CD14-positive monocyte (primary cell): ENCODE measurements at regions not wholly inside any gene's neighbourhood (a gene's known extent, or its start where the extent isn't known, plus 50 kb on each side); places are given as distances from the start of the nearest gene placed in this dataset.

ENCODE experiments used
- DNase-seq, 3 donors: peaks; one replicate each; pipeline ENCODE4 v3.0.0-alpha.2; 2011 to 2022
- H2AFZ ChIP-seq: 2 replicates; pipeline ENCODE4 v1.6.0; 2012; ENCODE audit warnings: mild to moderate bottlenecking, low read depth, low read length, inconsistent platforms; ENCODE audit not compliant: insufficient read depth, poor library complexity, severe bottlenecking
- H3K27ac ChIP-seq, 2 donors: 1 replicate in 1 of 2; 2 replicates in 1 of 2; pipeline ENCODE4 v1.5.1; 2012 to 2013; ENCODE audit warnings: low read length in 2 of 2, control low read depth in 1 of 2, inconsistent platforms in 1 of 2, low read depth in 1 of 2, mild to moderate bottlenecking in 1 of 2
- H3K27me3 ChIP-seq, 2 donors: one replicate each; pipeline versions ENCODE4 v1.6.0 to v1.6.1; 2011 to 2013; ENCODE audit warnings: low read length in 2 of 2; ENCODE audit not compliant: control insufficient read depth in 2 of 2, insufficient read depth in 2 of 2
- H3K36me3 ChIP-seq, 2 donors: replicated peaks in 1 of 2; 1 replicate in 1 of 2; 2 replicates in 1 of 2; pipeline versions ENCODE4 v1.5.1 to v1.6.1; 2012 to 2013; ENCODE audit warnings: low read length in 2 of 2, control low read depth in 1 of 2, inconsistent platforms in 1 of 2, mild to moderate bottlenecking in 1 of 2; ENCODE audit not compliant: insufficient read depth in 2 of 2, control insufficient read depth in 1 of 2
- H3K4me1 ChIP-seq, 2 donors: 1 replicate in 1 of 2; 2 replicates in 1 of 2; pipeline versions ENCODE4 v1.5.1 to v1.6.1; 2012 to 2013; ENCODE audit warnings: low read length in 2 of 2, control low read depth in 1 of 2, inconsistent platforms in 1 of 2, mild to moderate bottlenecking in 1 of 2, moderate library complexity in 1 of 2; ENCODE audit not compliant: insufficient read depth in 2 of 2, control insufficient read depth in 1 of 2
- H3K4me2 ChIP-seq: replicated peaks from 2 replicates; pipeline ENCODE3; 2012; ENCODE audit warnings: low read length, moderate library complexity, mild to moderate bottlenecking; ENCODE audit not compliant: poor library complexity, severe bottlenecking; ENCODE audit errors: extremely low read depth
- H3K4me3 ChIP-seq, 3 experiments: fragments of 200-600 bp in 1 of 3; sonication (generic) in 1 of 3; replicated peaks in 1 of 3; 1 replicate in 2 of 3; 2 replicates in 1 of 3; pipeline ENCODE4 v1.5.1; 2011 to 2013; ENCODE audit warnings: low read length in 3 of 3, mild to moderate bottlenecking in 3 of 3, control low read depth in 2 of 3, low read depth in 2 of 3, inconsistent platforms in 1 of 3, moderate library complexity in 1 of 3
- H3K79me2 ChIP-seq: 2 replicates; pipeline ENCODE4 v1.6.0; 2012; ENCODE audit warnings: mild to moderate bottlenecking, control low read depth, inconsistent platforms, low read length, moderate library complexity; ENCODE audit not compliant: insufficient read depth
- H3K9ac ChIP-seq: 2 replicates; pipeline ENCODE4 v1.6.0; 2017; ENCODE audit warnings: low read length, mild to moderate bottlenecking; ENCODE audit not compliant: insufficient read depth, poor library complexity, severe bottlenecking
- H3K9me3 ChIP-seq, 2 donors: replicated peaks in 1 of 2; 1 replicate in 1 of 2; 2 replicates in 1 of 2; pipeline versions ENCODE4 v1.5.1 to v1.6.1; 2012 to 2013; ENCODE audit warnings: low read length in 2 of 2, control low read depth in 1 of 2; ENCODE audit not compliant: control insufficient read depth in 1 of 2, insufficient read depth in 1 of 2
- H4K20me1 ChIP-seq: 2 replicates; pipeline ENCODE4 v1.6.0; 2012; ENCODE audit warnings: mild to moderate bottlenecking, low read length, control low read depth, moderate library complexity; ENCODE audit not compliant: insufficient read depth
- H3K27ac Mint-ChIP-seq, 7 donors: one replicate each; pipeline ENCODE4 v1.8.0; 2020; ENCODE audit warnings: mild to moderate bottlenecking in 7 of 7, mixed read lengths in 7 of 7, moderate library complexity in 6 of 7, inconsistent platforms in 2 of 7
- H3K27me3 Mint-ChIP-seq, 3 donors: one replicate each; pipeline ENCODE4 v1.8.0; 2021 to 2022; ENCODE audit warnings: low read depth in 3 of 3, mild to moderate bottlenecking in 3 of 3, mixed read lengths in 3 of 3, moderate library complexity in 3 of 3, inconsistent platforms in 1 of 3
- H3K36me3 Mint-ChIP-seq, 2 donors: one replicate each; pipeline ENCODE4 v1.8.0; 2020; ENCODE audit warnings: mixed read lengths in 2 of 2, inconsistent platforms in 1 of 2, mild to moderate bottlenecking in 1 of 2
- H3K4me1 Mint-ChIP-seq: one replicate; pipeline ENCODE4 v1.8.0; 2020; ENCODE audit warnings: mild to moderate bottlenecking, mixed read lengths
- H3K4me3 Mint-ChIP-seq, 2 donors: one replicate each; pipeline ENCODE4 v1.8.0; 2020; ENCODE audit warnings: mild to moderate bottlenecking in 2 of 2, mixed read lengths in 2 of 2, moderate library complexity in 1 of 2
- H3K9me3 Mint-ChIP-seq, 7 donors: one replicate each; pipeline ENCODE4 v1.8.0; 2020 to 2022; ENCODE audit warnings: mixed read lengths in 7 of 7, mild to moderate bottlenecking in 6 of 7, moderate library complexity in 6 of 7, inconsistent platforms in 2 of 7
- whole genome bisulfite sequencing: methylation state at CpG from one replicate; pipeline ENCODE4 v1.1.5; 2013; ENCODE audit warnings: missing lambda C conversion rate; ENCODE audit not compliant: insufficient coverage; 5-methylcytosine and 5-hydroxymethylcytosine counted together
- intact Hi-C, 2 donors: fragments of 100-400 bp; cut with micrococcal nuclease; formaldehyde crosslinking; loops; one replicate each; pipeline versions ENCODE4 v1.15.0 to v1.15.1; 2023
- TF ChIP-seq, protein P1 (sequence below): fragments of 200-600 bp; IDR thresholded peaks from one replicate; pipeline ENCODE4 v1.8.0; 2022; ENCODE audit warnings: antibody characterized with exemption, mild to moderate bottlenecking

DNA sequence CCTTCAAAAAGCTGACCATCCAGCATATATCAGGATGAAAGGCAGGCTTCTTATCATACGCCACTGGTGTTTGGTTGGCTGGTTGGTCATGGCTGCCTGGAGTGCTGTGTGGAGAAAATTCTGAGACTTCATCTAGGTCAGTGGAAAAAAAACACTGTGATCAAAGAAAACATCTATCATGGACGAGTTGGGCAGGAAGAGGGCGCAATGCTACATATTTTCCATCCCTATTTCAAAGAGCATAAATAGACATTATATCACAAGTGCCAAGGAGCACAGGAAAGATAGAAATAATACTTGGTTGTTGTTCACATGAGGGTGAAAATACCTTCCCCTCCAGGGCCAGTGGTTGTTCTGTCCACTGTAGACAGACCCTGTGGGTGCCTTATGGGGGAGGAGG, 128.4 kb upstream of the PLPP4 start:
- DNase-seq = no peak
- no peaks in the 10 kb centered on the region for H3K27me3 ChIP-seq
- H3K36me3 Mint-ChIP-seq = no peaks in the 10 kb centered on the region
- H3K4me3 Mint-ChIP-seq = no peak overlapping the region
- no peak overlapping the region for H2AFZ ChIP-seq
- H3K79me2 ChIP-seq = no peaks in the 10 kb centered on the region
- H3K4me3 ChIP-seq = no peak overlapping the region
- H3K4me1 ChIP-seq = no peaks in the 10 kb centered on the region
- peaks cover 0 to 2% (median 1%) of the 10 kb centered on the region in 3 donors for H3K27me3 Mint-ChIP-seq
- intact Hi-C loops = no loop called here
- H3K27ac Mint-ChIP-seq = no peak overlapping the region
- no CpG with 5 or more reads among the region's 3 CpGs for WGBS
- TF ChIP-seq, protein P1, sequence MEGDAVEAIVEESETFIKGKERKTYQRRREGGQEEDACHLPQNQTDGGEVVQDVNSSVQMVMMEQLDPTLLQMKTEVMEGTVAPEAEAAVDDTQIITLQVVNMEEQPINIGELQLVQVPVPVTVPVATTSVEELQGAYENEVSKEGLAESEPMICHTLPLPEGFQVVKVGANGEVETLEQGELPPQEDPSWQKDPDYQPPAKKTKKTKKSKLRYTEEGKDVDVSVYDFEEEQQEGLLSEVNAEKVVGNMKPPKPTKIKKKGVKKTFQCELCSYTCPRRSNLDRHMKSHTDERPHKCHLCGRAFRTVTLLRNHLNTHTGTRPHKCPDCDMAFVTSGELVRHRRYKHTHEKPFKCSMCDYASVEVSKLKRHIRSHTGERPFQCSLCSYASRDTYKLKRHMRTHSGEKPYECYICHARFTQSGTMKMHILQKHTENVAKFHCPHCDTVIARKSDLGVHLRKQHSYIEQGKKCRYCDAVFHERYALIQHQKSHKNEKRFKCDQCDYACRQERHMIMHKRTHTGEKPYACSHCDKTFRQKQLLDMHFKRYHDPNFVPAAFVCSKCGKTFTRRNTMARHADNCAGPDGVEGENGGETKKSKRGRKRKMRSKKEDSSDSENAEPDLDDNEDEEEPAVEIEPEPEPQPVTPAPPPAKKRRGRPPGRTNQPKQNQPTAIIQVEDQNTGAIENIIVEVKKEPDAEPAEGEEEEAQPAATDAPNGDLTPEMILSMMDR = no peak
- H3K4me2 ChIP-seq = no peak overlapping the region
- H3K4me1 Mint-ChIP-seq = no peaks in the 10 kb centered on the region
- H3K9ac ChIP-seq = no peak overlapping the region
- no peak overlapping the region for H3K27ac ChIP-seq
- no peaks in the 10 kb centered on the region for H4K20me1 ChIP-seq
- peaks cover 0 to 1% (median 0%) of the 10 kb centered on the region in 7 donors for H3K9me3 Mint-ChIP-seq
- H3K9me3 ChIP-seq = no peaks in the 10 kb centered on the region
- no peaks in the 10 kb centered on the region for H3K36me3 ChIP-seq

DNA sequence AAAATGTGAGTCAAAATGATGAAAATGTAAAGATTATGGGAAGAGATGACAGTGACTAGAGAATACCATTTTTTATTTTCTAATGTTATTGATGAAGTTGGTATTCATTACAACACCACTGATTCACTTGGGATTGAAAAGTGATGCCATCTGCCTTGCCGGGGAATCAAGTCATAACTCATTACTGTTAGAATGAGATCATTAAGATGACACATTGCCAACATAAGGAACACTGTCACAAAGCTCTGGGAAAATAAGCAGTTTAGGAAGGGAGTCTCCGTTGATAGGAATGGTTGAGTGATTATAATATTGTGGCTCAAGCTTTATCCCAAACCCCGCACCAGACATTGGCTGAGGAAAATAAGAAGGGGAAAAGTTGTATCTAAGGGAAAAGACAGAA, 121.5 kb upstream of the PLPP4 start:
- Histone ChIP-seq H3K9ac (no peak overlapping the region), H3K36me3 (no peaks in the 10 kb centered on the region), H3K4me2 (no peak overlapping the region), H3K4me1 (no peaks in the 10 kb centered on the region), H2AFZ (no peak overlapping the region), H3K79me2 (no peaks in the 10 kb centered on the region), H3K27ac (no peak overlapping the region), H3K27me3 (no peaks in the 10 kb centered on the region), H3K4me3 (no peak overlapping the region), H4K20me1 (no peaks in the 10 kb centered on the region), H3K9me3 (peaks cover 0 to under 1% of the 10 kb centered on the region in 2 donors)
- Mint-ChIP-seq H3K36me3 (no peaks in the 10 kb centered on the region), H3K27ac (no peak overlapping the region), H3K4me3 (no peak overlapping the region), H3K9me3 (peaks cover 0 to 4% (median 0%) of the 10 kb centered on the region in 7 donors), H3K27me3 (peaks cover 0 to 4% (median 2%) of the 10 kb centered on the region in 3 donors), H3K4me1 (no peaks in the 10 kb centered on the region)
- intact Hi-C loops = loop anchor here in 1 of 2 donors (10.0 kb wide), 1 partner anchor 581 kb away; no protein-coding TSS in a partner anchor
- WGBS = no CpG with 5 or more reads among the region's 3 CpGs
- TF ChIP-seq, protein P1 = no peak
- DNase-seq = no peak
